Esophagus muscularis mucosa (tissue), 4 donors: ENCODE measurements at regions not wholly inside any gene's neighbourhood (a gene's known extent, or its start where the extent isn't known, plus 50 kb on each side); places are given as distances from the start of the nearest gene placed in this dataset.

Experiments used
- DNase-seq: peaks from one replicate; pipeline ENCODE4 v3.0.0-alpha.2; 2017; ENCODE audit errors: extremely low spot score
- H3K27ac ChIP-seq, 4 donors: fragments of 200-600 bp; sonication (generic); replicated peaks in 1 of 4; 1 replicate in 3 of 4; 2 replicates in 1 of 4; pipeline ENCODE4 v1.5.1; 2016 to 2019; ENCODE audit warnings: mild to moderate bottlenecking in 1 of 4
- H3K27me3 ChIP-seq, 4 donors: fragments of 200-600 bp; sonication (generic); one replicate each; pipeline versions ENCODE4 v1.5.1 to v1.6.0; 2016 to 2019
- H3K36me3 ChIP-seq, 4 donors: fragments of 200-600 bp; sonication (generic); one replicate each; pipeline ENCODE4 v1.5.1; 2016 to 2019
- H3K4me1 ChIP-seq, 4 donors: fragments of 200-600 bp; sonication (generic); one replicate each; pipeline ENCODE4 v1.5.1; 2016 to 2019
- H3K4me3 ChIP-seq, 4 donors: fragments of 200-600 bp; sonication (generic); 1 replicate in 2 of 4; 2 replicates in 2 of 4; pipeline ENCODE4 v1.5.1; 2016 to 2019; ENCODE audit warnings: mild to moderate bottlenecking in 4 of 4, moderate library complexity in 1 of 4
- H3K9me3 ChIP-seq, 4 donors: fragments of 200-600 bp; sonication (generic); 1 replicate in 3 of 4; 2 replicates in 1 of 4; pipeline ENCODE4 v1.5.1; 2016 to 2019
- EP300 ChIP-seq: sonication (generic); formaldehyde crosslinking; IDR thresholded peaks from one replicate; pipeline ENCODE4 v1.6.1; 2017; ENCODE audit warnings: antibody characterized with exemption
- POLR2A ChIP-seq: fragments of 450-650 bp; IDR thresholded peaks from one replicate; pipeline ENCODE4 v1.6.1; 2017; ENCODE audit warnings: antibody characterized with exemption, moderate library complexity, mild to moderate bottlenecking, low read depth
- POLR2AphosphoS5 ChIP-seq, 2 donors: sonication (generic); formaldehyde crosslinking; IDR thresholded peaks; one replicate each; pipeline ENCODE4 v1.6.1; 2017; ENCODE audit warnings: antibody characterized with exemption in 2 of 2
- WGBS: methylation state at CpG from one replicate; pipeline ENCODE4 v1.1.5; 2018; 5-methylcytosine and 5-hydroxymethylcytosine counted together
- intact Hi-C: fragments of 100-400 bp; cut with DNase I; formaldehyde crosslinking; loops from one replicate; pipeline ENCODE4 v1.15.1; 2023
- TF ChIP-seq, protein P1 (sequence below), 3 experiments: fragments of 200-600 bp in 2 of 3; fragments of 450-650 bp in 1 of 3; sonication (generic) in 2 of 3; IDR thresholded peaks; one replicate each; pipeline ENCODE4 v1.5.1; 2017 to 2019; ENCODE audit warnings: antibody characterized with exemption in 3 of 3, mild to moderate bottlenecking in 2 of 3, moderate library complexity in 1 of 3

DNA sequence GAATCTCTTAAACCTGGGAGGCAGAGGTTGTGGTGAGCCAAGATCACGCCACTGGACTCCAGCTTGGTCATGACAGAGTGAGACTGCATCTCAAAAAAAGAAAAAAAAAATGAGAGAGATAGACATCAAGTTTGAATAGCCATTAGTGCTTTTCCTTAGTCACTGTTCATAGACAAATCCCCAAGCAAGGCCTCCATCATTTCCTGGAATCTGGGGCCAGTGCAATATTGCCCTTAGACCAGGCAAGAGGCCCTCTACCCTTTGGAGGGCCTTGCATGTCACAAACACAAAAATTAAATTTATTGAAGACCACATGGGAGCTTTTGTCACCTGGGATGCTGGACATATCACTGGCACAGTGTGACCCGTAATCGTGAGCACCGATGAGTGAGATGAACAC, 141.5 kb downstream of the B3GNT2 start:
- Histone ChIP-seq H3K36me3 (no peaks in the 10 kb centered on the region), H3K4me1 (peaks cover 0 to 12% (median 4%) of the 10 kb centered on the region in 4 donors), H3K27ac (no peak overlapping the region), H3K9me3 (no peaks in the 10 kb centered on the region), H3K27me3 (no peaks in the 10 kb centered on the region), H3K4me3 (no peak overlapping the region)
- intact Hi-C loops: no loop called here
- TF ChIP-seq, protein P1, sequence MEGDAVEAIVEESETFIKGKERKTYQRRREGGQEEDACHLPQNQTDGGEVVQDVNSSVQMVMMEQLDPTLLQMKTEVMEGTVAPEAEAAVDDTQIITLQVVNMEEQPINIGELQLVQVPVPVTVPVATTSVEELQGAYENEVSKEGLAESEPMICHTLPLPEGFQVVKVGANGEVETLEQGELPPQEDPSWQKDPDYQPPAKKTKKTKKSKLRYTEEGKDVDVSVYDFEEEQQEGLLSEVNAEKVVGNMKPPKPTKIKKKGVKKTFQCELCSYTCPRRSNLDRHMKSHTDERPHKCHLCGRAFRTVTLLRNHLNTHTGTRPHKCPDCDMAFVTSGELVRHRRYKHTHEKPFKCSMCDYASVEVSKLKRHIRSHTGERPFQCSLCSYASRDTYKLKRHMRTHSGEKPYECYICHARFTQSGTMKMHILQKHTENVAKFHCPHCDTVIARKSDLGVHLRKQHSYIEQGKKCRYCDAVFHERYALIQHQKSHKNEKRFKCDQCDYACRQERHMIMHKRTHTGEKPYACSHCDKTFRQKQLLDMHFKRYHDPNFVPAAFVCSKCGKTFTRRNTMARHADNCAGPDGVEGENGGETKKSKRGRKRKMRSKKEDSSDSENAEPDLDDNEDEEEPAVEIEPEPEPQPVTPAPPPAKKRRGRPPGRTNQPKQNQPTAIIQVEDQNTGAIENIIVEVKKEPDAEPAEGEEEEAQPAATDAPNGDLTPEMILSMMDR (IDR thresholded peaks at IDR 0.05): no peak
- TF ChIP-seq EP300 (no peak), POLR2A (no peak), POLR2AphosphoS5 (IDR thresholded peaks at IDR 0.05) (no peak)
- DNase-seq: no peak
- 100% methylated on average over 4 of the region's 4 CpGs for WGBS

DNA sequence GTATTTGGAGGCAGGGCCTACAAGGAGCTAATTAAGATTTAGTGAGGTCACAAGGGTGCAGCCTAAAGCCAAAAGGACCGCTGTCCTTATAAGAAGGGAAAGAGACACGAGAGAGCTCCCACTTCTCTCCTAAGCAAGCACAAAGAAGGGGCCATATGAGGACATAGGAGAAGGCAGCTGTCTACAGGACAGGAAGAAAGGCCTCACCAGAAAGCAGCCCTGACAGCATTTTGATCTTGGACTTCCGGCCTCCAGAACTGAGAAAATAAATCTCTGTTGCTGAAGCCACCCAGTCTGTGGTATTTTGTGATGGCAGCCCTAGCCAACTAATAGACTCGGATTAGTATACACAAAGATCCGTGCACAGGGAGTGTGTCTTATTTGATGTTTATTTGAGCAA, 139.7 kb downstream of the B3GNT2 start:
- intact Hi-C loops: no loop called here

DNA sequence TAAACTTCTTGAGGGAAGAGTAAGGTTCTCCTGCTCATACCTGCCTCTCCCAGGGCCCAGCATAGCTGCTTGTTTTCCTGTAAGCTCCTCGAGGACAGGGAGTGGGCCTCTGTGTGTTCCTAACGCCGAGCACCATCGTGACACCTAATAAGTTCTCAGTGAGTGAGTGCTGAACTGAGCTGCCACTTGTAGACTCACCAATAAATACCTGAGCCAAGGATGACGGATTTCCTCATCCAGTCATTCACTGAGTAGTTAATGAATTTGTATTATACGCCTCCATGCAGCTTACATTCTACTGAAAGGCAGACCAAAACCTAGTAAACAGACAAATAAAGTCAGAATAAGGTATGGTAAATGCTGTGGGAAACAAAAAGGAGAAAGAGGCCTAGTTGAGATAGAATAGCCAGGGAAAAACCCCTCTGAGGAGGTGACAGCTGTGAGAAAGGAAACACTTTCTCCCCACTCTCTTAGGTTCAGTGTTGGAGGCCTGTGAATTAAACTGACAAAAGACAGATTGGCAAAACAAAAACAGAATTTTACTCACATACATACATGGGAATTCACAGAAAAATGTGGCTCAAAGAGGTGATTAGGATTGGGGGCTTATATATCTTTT, 138.6 kb downstream of the B3GNT2 start:
- TF ChIP-seq EP300 (no peak), POLR2A (no peak), POLR2AphosphoS5 (IDR thresholded peaks at IDR 0.05) (no peak)
- TF ChIP-seq, protein P1 (IDR thresholded peaks at IDR 0.05): no peak
- no peaks in the 10 kb centered on the region for H3K9me3 ChIP-seq
- WGBS: 91% methylated on average over 6 of the region's 6 CpGs
- no peaks in the 10 kb centered on the region for H3K27me3 ChIP-seq
- peaks cover 0 to 6% (median 0%) of the 10 kb centered on the region in 4 donors for H3K4me1 ChIP-seq
- H3K36me3 ChIP-seq: no peaks in the 10 kb centered on the region
- intact Hi-C loops: no loop called here
- DNase-seq: no peak
- no peak overlapping the region for H3K4me3 ChIP-seq
- no peak overlapping the region for H3K27ac ChIP-seq

More for the DNA sequence above, 139.7 kb downstream of the B3GNT2 start:
- Histone ChIP-seq H3K27me3 (no peaks in the 10 kb centered on the region), H3K36me3 (no peaks in the 10 kb centered on the region), H3K4me3 (no peak overlapping the region), H3K27ac (no peak overlapping the region), H3K9me3 (no peaks in the 10 kb centered on the region), H3K4me1 (peaks cover 0 to 6% (median 0%) of the 10 kb centered on the region in 4 donors)
- WGBS: 73% methylated on average over 5 of the region's 5 CpGs
- TF ChIP-seq, protein P1 (IDR thresholded peaks at IDR 0.05): no peak
- TF ChIP-seq EP300: no peak
- TF ChIP-seq POLR2AphosphoS5 (IDR thresholded peaks at IDR 0.05): no peak
- no peak for TF ChIP-seq POLR2A
- no peak for DNase-seq

DNA sequence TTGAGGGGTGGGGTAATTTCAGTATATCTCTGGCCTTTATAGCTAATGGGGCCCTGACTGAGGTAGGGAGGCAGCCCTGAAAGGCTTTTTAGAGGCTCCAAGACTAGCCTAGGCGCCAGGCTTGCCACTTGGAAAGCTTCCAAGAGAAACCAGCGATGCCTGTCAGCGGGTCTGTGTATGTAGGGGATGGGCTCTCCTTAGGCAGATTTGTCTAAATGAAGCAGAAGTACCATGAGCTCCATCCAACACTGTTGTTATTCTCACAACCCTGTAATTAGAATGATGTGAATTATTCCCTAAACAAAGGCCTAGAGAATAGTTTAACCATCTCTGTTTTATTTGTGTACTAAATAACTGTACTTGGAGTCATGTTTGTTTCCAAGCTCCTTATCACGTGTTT, 138.1 kb downstream of the B3GNT2 start:
- no peak for DNase-seq
- H3K9me3 ChIP-seq: no peaks in the 10 kb centered on the region
- H3K36me3 ChIP-seq: no peaks in the 10 kb centered on the region
- H3K27me3 ChIP-seq: no peaks in the 10 kb centered on the region
- no peak for TF ChIP-seq EP300
- TF ChIP-seq, protein P1 (IDR thresholded peaks at IDR 0.05): no peak
- no peak for TF ChIP-seq POLR2A
- TF ChIP-seq POLR2AphosphoS5 (IDR thresholded peaks at IDR 0.05): no peak
- 72% methylated on average over 4 of the region's 4 CpGs for WGBS
- no peak overlapping the region for H3K4me3 ChIP-seq
- H3K27ac ChIP-seq: no peak overlapping the region
- intact Hi-C loops: no loop called here
- peaks cover 0 to 6% (median 0%) of the 10 kb centered on the region in 4 donors for H3K4me1 ChIP-seq

DNA sequence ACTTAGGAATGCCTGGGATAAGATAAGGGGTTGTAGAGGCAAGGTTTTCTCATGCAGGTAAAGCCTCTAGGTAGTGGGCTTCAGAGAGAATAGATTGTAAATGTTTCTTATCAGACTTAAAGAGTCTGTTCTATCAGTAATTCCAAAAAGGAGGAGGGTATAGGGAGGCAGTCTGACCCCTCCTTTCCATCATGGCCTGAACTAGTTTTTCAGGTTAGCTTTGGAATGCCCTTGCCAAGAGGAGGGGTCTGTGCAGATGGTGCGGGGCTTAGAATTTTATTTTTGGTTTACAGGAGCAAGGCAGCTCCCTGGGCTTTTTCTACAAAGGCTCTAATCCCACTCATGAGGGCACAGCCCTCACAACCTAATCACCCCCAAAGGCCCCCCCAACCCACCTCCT, 135.0 kb downstream of the B3GNT2 start:
- no peaks in the 10 kb centered on the region for H3K27me3 ChIP-seq
- TF ChIP-seq, protein P1 (IDR thresholded peaks at IDR 0.05): no peak
- TF ChIP-seq POLR2AphosphoS5 (IDR thresholded peaks at IDR 0.05) (no peak), EP300 (no peak), POLR2A (no peak)
- H3K36me3 ChIP-seq: no peaks in the 10 kb centered on the region
- H3K9me3 ChIP-seq: no peaks in the 10 kb centered on the region
- H3K27ac ChIP-seq: no peak overlapping the region
- DNase-seq: no peak
- intact Hi-C loops: no loop called here
- H3K4me3 ChIP-seq: no peak overlapping the region
- 100% methylated on average over 1 of the region's 1 CpG for WGBS
- H3K4me1 ChIP-seq: peaks cover 0 to 5% (median 0%) of the 10 kb centered on the region in 4 donors
